ENCODE measurements at regions not wholly inside any gene's neighbourhood (a gene's known extent, or its start where the extent isn't known, plus 50 kb on each side); places are given as distances from the start of the nearest gene placed in this dataset.
A peak's percentile ranks its signal among the peaks of the same experiment; 100 is the strongest.

GRCh38 chr4:41883988-41884734 lies 51.1 kb upstream of the TMEM33 start:
- DNase-seq (ENCODE audit: low spot score): no peak

GRCh38 chr4:41882625-41883347 lies 52.4 kb upstream of the TMEM33 start:
- peak; percentile 20 for DNase-seq (ENCODE audit: low spot score)

- no peak for DNase-seq (ENCODE audit: low spot score)
Observed at GRCh38 chr4:41881981-41882624, 53.1 kb upstream of the TMEM33 start.

GRCh38 chr4:41880840-41881831 lies 54.1 kb upstream of the TMEM33 start:
- DNase-seq (ENCODE audit: low spot score): no peak

GRCh38 chr4:41880022-41880837 lies 55.0 kb upstream of the TMEM33 start:
- no peak for DNase-seq (ENCODE audit: low spot score)

GRCh38 chr4:41879552-41879951 lies 55.7 kb upstream of the TMEM33 start:
- no peak for DNase-seq (ENCODE audit: low spot score)

GRCh38 chr4:41878991-41879491 lies 56.2 kb upstream of the TMEM33 start:
- DNase-seq (ENCODE audit: low spot score): no peak

- DNase-seq (ENCODE audit: low spot score): no peak
Observed at GRCh38 chr4:41878170-41878969, 56.9 kb upstream of the TMEM33 start.

- DNase-seq (ENCODE audit: low spot score): no peak
Observed at GRCh38 chr4:41877020-41877796, 58.0 kb upstream of the TMEM33 start.

GRCh38 chr4:41874873-41875272 lies 60.4 kb upstream of the TMEM33 start:
- DNase-seq (ENCODE audit: low spot score): no peak

- DNase-seq (ENCODE audit: low spot score): no peak
Observed at GRCh38 chr4:41874398-41874797, 60.8 kb upstream of the TMEM33 start.

- DNase-seq (ENCODE audit: low spot score): no peak
Observed at GRCh38 chr4:41873380-41874295, 61.6 kb upstream of the TMEM33 start.

GRCh38 chr4:41870035-41870434 lies 65.2 kb upstream of the TMEM33 start:
- DNase-seq (ENCODE audit: low spot score): no peak

GRCh38 chr4:41866799-41867677 lies 68.2 kb upstream of the TMEM33 start:
- DNase-seq (ENCODE audit: low spot score): no peak

GRCh38 chr4:41865981-41866798 lies 69.0 kb upstream of the TMEM33 start:
- DNase-seq (ENCODE audit: low spot score): no peak

All from cerebellar cortex (tissue), 1 donor.